ENCODE measurements at regions not wholly inside any gene's neighbourhood (a gene's known extent, or its start where the extent isn't known, plus 50 kb on each side); places are given as distances from the start of the nearest gene placed in this dataset.

GRCh38 chr13:106117035-106117434 lies 418.4 kb downstream of the EFNB2 start:
- Histone ChIP-seq H3K36me3 (no peaks in the 10 kb centered on the region), H3K9me3 (no peaks in the 10 kb centered on the region), H3K4me3 (no peak overlapping the region), H3K27ac (no peak overlapping the region), H3K4me1 (no peaks in the 10 kb centered on the region), H3K27me3 (no peaks in the 10 kb centered on the region)
- TF ChIP-seq POLR2A (IDR thresholded peaks at IDR 0.05) (no peak), POLR2AphosphoS5 (IDR thresholded peaks at IDR 0.05) (no peak)
- no peak for ATAC-seq
- whole genome bisulfite sequencing, 2 donors (ENCODE audit: low coverage in 1 of 2) = 54 to 63% methylated on average over 1 of the region's 1 CpG

GRCh38 chr13:106115081-106115480 lies 420.4 kb downstream of the EFNB2 start:
- Histone ChIP-seq H3K4me1 (no peaks in the 10 kb centered on the region), H3K27ac (no peak overlapping the region), H3K27me3 (no peaks in the 10 kb centered on the region), H3K4me3 (no peak overlapping the region), H3K36me3 (no peaks in the 10 kb centered on the region), H3K9me3 (no peaks in the 10 kb centered on the region)
- TF ChIP-seq EP300 (IDR thresholded peaks at IDR 0.05) (no peak), POLR2AphosphoS5 (IDR thresholded peaks at IDR 0.05) (no peak), POLR2A (IDR thresholded peaks at IDR 0.05) (no peak)
- TF ChIP-seq, protein P1, sequence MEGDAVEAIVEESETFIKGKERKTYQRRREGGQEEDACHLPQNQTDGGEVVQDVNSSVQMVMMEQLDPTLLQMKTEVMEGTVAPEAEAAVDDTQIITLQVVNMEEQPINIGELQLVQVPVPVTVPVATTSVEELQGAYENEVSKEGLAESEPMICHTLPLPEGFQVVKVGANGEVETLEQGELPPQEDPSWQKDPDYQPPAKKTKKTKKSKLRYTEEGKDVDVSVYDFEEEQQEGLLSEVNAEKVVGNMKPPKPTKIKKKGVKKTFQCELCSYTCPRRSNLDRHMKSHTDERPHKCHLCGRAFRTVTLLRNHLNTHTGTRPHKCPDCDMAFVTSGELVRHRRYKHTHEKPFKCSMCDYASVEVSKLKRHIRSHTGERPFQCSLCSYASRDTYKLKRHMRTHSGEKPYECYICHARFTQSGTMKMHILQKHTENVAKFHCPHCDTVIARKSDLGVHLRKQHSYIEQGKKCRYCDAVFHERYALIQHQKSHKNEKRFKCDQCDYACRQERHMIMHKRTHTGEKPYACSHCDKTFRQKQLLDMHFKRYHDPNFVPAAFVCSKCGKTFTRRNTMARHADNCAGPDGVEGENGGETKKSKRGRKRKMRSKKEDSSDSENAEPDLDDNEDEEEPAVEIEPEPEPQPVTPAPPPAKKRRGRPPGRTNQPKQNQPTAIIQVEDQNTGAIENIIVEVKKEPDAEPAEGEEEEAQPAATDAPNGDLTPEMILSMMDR (IDR thresholded peaks at IDR 0.05) = no peak
- 67 to 71% methylated on average over 2 of the region's 2 CpGs for WGBS, 2 donors (ENCODE audit: low coverage in 1 of 2)
- ATAC-seq = no peak

- 80 to 100% methylated on average over 1 of the region's 1 CpG for WGBS, 2 donors (ENCODE audit: low coverage in 1 of 2)
These were observed 421.7 kb downstream of the EFNB2 start for GRCh38 chr13:106113796-106114195.

DNA sequence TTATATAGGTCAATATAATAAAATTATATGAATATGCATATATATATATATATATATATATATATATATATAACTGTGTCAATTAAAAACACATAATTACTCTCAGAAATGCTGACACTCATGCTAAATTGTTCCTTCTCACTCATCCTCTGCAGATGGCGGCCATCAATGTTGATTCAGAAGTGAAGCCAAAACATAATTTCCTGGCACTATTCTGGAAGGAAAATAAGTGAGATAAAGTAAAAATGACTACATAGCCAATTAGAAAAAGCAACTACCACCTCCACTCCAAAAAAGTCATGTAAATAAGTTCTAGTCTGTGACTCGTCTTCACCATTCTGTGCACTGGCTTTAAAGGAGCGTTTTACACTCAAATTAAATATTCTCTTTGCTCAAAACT lies 423.3 kb downstream of the EFNB2 start:
- Histone ChIP-seq H3K27me3 (no peaks in the 10 kb centered on the region), H3K36me3 (no peaks in the 10 kb centered on the region), H3K9me3 (no peaks in the 10 kb centered on the region), H3K27ac (no peak overlapping the region), H3K4me1 (no peaks in the 10 kb centered on the region), H3K4me3 (no peak overlapping the region)
- WGBS, 2 donors (ENCODE audit: low coverage in 1 of 2) = 93 to 94% methylated on average over 3 of the region's 3 CpGs
- TF ChIP-seq, protein P1 (IDR thresholded peaks at IDR 0.05) = no peak
- no peak for TF ChIP-seq POLR2AphosphoS5 (IDR thresholded peaks at IDR 0.05)
- TF ChIP-seq POLR2A (IDR thresholded peaks at IDR 0.05) = no peak
- no peak for TF ChIP-seq EP300 (IDR thresholded peaks at IDR 0.05)
- no peak for ATAC-seq

More at GRCh38 chr13:106113796-106114195, 421.7 kb downstream of the EFNB2 start:
- no peak for TF ChIP-seq POLR2AphosphoS5 (IDR thresholded peaks at IDR 0.05)
- TF ChIP-seq EP300 (IDR thresholded peaks at IDR 0.05) = no peak
- no peak for TF ChIP-seq POLR2A (IDR thresholded peaks at IDR 0.05)
- TF ChIP-seq, protein P1 (IDR thresholded peaks at IDR 0.05) = no peak
- no peak for ATAC-seq
- H3K9me3 ChIP-seq = no peaks in the 10 kb centered on the region
- H3K27me3 ChIP-seq = no peaks in the 10 kb centered on the region
- no peaks in the 10 kb centered on the region for H3K4me1 ChIP-seq
- no peak overlapping the region for H3K27ac ChIP-seq
- no peak overlapping the region for H3K4me3 ChIP-seq
- no peaks in the 10 kb centered on the region for H3K36me3 ChIP-seq

GRCh38 chr13:106110241-106110855 lies 425.1 kb downstream of the EFNB2 start:
- H3K36me3 ChIP-seq = no peaks in the 10 kb centered on the region
- H3K4me1 ChIP-seq = no peaks in the 10 kb centered on the region
- no peak for ATAC-seq
- 91 to 96% methylated on average over 4 of the region's 8 CpGs for WGBS, 2 donors (ENCODE audit: low coverage in 1 of 2)
- H3K27me3 ChIP-seq = no peaks in the 10 kb centered on the region
- H3K27ac ChIP-seq = no peak overlapping the region
- H3K9me3 ChIP-seq = no peaks in the 10 kb centered on the region
- TF ChIP-seq EP300 (IDR thresholded peaks at IDR 0.05) = no peak
- TF ChIP-seq, protein P1 (IDR thresholded peaks at IDR 0.05) = no peak
- TF ChIP-seq POLR2A (IDR thresholded peaks at IDR 0.05) = no peak
- no peak overlapping the region for H3K4me3 ChIP-seq

All from gastroesophageal sphincter (tissue), 4 donors.